Medulla oblongata (tissue), 1 donor: ENCODE measurements at regions not wholly inside any gene's neighbourhood (a gene's known extent, or its start where the extent isn't known, plus 50 kb on each side); places are given as distances from the start of the nearest gene placed in this dataset.

Experiments used
- DNase-seq: peaks from one replicate; pipeline ENCODE4 v3.0.0-alpha.2; 2015; ENCODE audit errors: extremely low spot score

GRCh38 chr9:111195766-111196165 lies 134.3 kb downstream of the OR2K2 start:
- no peak for DNase-seq

- DNase-seq, result no peak
Observed at GRCh38 chr9:111193095-111193494, 136.9 kb downstream of the OR2K2 start.

GRCh38 chr9:111192650-111193049 lies 137.4 kb downstream of the OR2K2 start:
- no peak for DNase-seq

GRCh38 chr9:111190347-111190746 lies 139.7 kb downstream of the OR2K2 start:
- no peak for DNase-seq

GRCh38 chr9:111187376-111187775 lies 142.6 kb downstream of the OR2K2 start:
- DNase-seq, result no peak

GRCh38 chr9:111186021-111186530 lies 143.9 kb downstream of the OR2K2 start:
- no peak for DNase-seq

GRCh38 chr9:111180811-111181210 lies 142.5 kb upstream of the LPAR1 start:
- DNase-seq, result no peak

- no peak for DNase-seq
Observed at GRCh38 chr9:111179577-111179976, 141.3 kb upstream of the LPAR1 start.

GRCh38 chr9:111178331-111179055 lies 140.2 kb upstream of the LPAR1 start:
- DNase-seq, result no peak

- no peak for DNase-seq
Observed at GRCh38 chr9:111176511-111176910, 138.2 kb upstream of the LPAR1 start.

- no peak for DNase-seq
Observed at GRCh38 chr9:111175350-111175749, 137.1 kb upstream of the LPAR1 start.

GRCh38 chr9:111167341-111167740 lies 129.1 kb upstream of the LPAR1 start:
- no peak for DNase-seq

- peak; percentile 15 for DNase-seq
Observed at GRCh38 chr9:111163716-111164389, 125.6 kb upstream of the LPAR1 start.

GRCh38 chr9:111162026-111162425 lies 123.8 kb upstream of the LPAR1 start:
- no peak for DNase-seq

- DNase-seq, result no peak
Observed at GRCh38 chr9:111161015-111161415, 122.7 kb upstream of the LPAR1 start.

- no peak for DNase-seq
Observed at GRCh38 chr9:111158999-111159398, 120.7 kb upstream of the LPAR1 start.

- DNase-seq, result no peak
Observed at GRCh38 chr9:111158363-111158762, 120.1 kb upstream of the LPAR1 start.

GRCh38 chr9:111154081-111154562 lies 115.9 kb upstream of the LPAR1 start:
- DNase-seq, result no peak

- DNase-seq, result no peak
Observed at GRCh38 chr9:111152614-111153406, 114.5 kb upstream of the LPAR1 start.

GRCh38 chr9:111151537-111151936 lies 113.3 kb upstream of the LPAR1 start:
- DNase-seq, result no peak

- no peak for DNase-seq
Observed at GRCh38 chr9:111150181-111150580, 111.9 kb upstream of the LPAR1 start.
